ENCODE measurements at regions not wholly inside any gene's neighbourhood (a gene's known extent, or its start where the extent isn't known, plus 50 kb on each side); places are given as distances from the start of the nearest gene placed in this dataset.

- Mint-ChIP-seq H3K36me3 (ENCODE audit: low read depth) (no peaks in the 10 kb centered on the region), H3K4me3 (no peak overlapping the region), H3K27me3 (ENCODE audit: insufficient read depth) (peaks cover 4% of the 10 kb centered on the region; the same call in 1 of the 2 replicates), H3K27ac (no peak overlapping the region), H3K9me3 (peaks cover 41% of the 10 kb centered on the region), H3K4me1 (ENCODE audit: low read depth) (no peaks in the 10 kb centered on the region)
- TF ChIP-seq CTCF (IDR thresholded peaks at IDR 0.05) = no peak
- DNase-seq = no peak
Observed at GRCh38 chr20:6892724-6893123, 125.2 kb downstream of the BMP2 start.

- no peak for TF ChIP-seq CTCF (IDR thresholded peaks at IDR 0.05)
- H3K4me3 Mint-ChIP-seq = no peak overlapping the region
- no peak for DNase-seq
- H3K27me3 Mint-ChIP-seq (ENCODE audit: insufficient read depth) = peaks cover 2% of the 10 kb centered on the region; the same call in 1 of the 2 replicates
- no peak overlapping the region for H3K27ac Mint-ChIP-seq
- H3K9me3 Mint-ChIP-seq = peaks cover 36% of the 10 kb centered on the region
- peaks cover 4% of the 10 kb centered on the region; the same call in 1 of the 2 replicates for H3K36me3 Mint-ChIP-seq (ENCODE audit: low read depth)
- H3K4me1 Mint-ChIP-seq (ENCODE audit: low read depth) = no peaks in the 10 kb centered on the region
Observed at GRCh38 chr20:6898928-6899327, 131.4 kb downstream of the BMP2 start.

- H3K4me1 Mint-ChIP-seq (ENCODE audit: low read depth) = no peaks in the 10 kb centered on the region
- no peaks in the 10 kb centered on the region; the same call in none of the 2 replicates for H3K27me3 Mint-ChIP-seq (ENCODE audit: insufficient read depth)
- no peak overlapping the region for H3K4me3 Mint-ChIP-seq
- TF ChIP-seq CTCF (IDR thresholded peaks at IDR 0.05) = no peak
- no peaks in the 10 kb centered on the region for H3K36me3 Mint-ChIP-seq (ENCODE audit: low read depth)
- peaks cover 40% of the 10 kb centered on the region for H3K9me3 Mint-ChIP-seq
- no peak overlapping the region for H3K27ac Mint-ChIP-seq
- DNase-seq = no peak
Observed at GRCh38 chr20:6906871-6907270, 139.4 kb downstream of the BMP2 start.

GRCh38 chr20:6908673-6909072 is 141.2 kb downstream of the BMP2 start:
- no peak for TF ChIP-seq CTCF (IDR thresholded peaks at IDR 0.05)
- Mint-ChIP-seq H3K4me1 (ENCODE audit: low read depth) (no peaks in the 10 kb centered on the region), H3K9me3 (peaks cover 44% of the 10 kb centered on the region), H3K27me3 (ENCODE audit: insufficient read depth) (no peaks in the 10 kb centered on the region; the same call in none of the 2 replicates), H3K27ac (no peak overlapping the region), H3K36me3 (ENCODE audit: low read depth) (no peaks in the 10 kb centered on the region), H3K4me3 (no peak overlapping the region)
- no peak for DNase-seq

GRCh38 chr20:6909608-6910007 is 142.1 kb downstream of the BMP2 start:
- Mint-ChIP-seq H3K9me3 (peaks cover 52% of the 10 kb centered on the region), H3K4me1 (ENCODE audit: low read depth) (no peaks in the 10 kb centered on the region), H3K4me3 (no peak overlapping the region), H3K27ac (no peak overlapping the region), H3K27me3 (ENCODE audit: insufficient read depth) (no peaks in the 10 kb centered on the region; the same call in none of the 2 replicates), H3K36me3 (ENCODE audit: low read depth) (no peaks in the 10 kb centered on the region)
- no peak for DNase-seq
- no peak for TF ChIP-seq CTCF (IDR thresholded peaks at IDR 0.05)

- no peak for DNase-seq
- Mint-ChIP-seq H3K4me1 (ENCODE audit: low read depth) (no peaks in the 10 kb centered on the region), H3K4me3 (no peak overlapping the region), H3K9me3 (peaks cover 72% of the 10 kb centered on the region), H3K27me3 (ENCODE audit: insufficient read depth) (no peaks in the 10 kb centered on the region), H3K36me3 (ENCODE audit: low read depth) (peaks cover 3% of the 10 kb centered on the region; the same call in 1 of the 2 replicates), H3K27ac (no peak overlapping the region)
- TF ChIP-seq CTCF (IDR thresholded peaks at IDR 0.05) = no peak
Observed at GRCh38 chr20:6914986-6915385, 147.5 kb downstream of the BMP2 start.

Measured in HFFc6 (cell line).